ENCODE measurements at regions not wholly inside any gene's neighbourhood (a gene's known extent, or its start where the extent isn't known, plus 50 kb on each side); places are given as distances from the start of the nearest gene placed in this dataset.

DNA sequence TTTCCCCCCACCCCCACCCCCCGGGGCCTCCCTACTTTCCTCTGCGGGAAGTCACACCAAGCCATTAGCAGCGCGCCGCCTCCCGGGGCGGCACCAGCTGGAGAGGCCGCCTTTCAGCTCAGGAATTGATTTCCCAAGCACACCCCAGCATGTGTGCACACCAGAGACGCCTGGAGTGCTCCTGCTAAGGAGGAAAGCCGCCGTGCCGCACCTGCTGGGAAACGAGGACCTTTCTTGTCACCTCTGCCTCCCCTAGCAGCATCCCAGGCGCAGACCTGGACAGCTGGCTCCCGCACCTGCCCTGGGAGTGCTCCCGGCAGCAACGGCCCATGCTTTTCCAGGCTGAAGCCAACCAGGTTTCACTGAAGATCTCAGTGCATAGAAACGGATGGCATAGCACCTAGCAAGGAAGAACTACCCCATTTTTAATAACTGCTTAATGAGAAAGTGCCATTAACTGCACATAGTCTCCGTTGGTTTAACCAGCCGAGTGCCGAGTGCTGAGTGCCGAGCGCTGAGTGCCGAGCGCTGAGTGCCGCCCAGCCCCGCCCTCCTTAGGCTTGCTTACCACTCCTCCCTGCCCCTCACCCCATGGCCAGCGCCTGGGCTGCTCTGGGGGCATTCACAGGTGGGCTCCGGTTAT, 165.0 kb downstream of the USP12 start:
- DNase-seq (no peak), ATAC-seq (ENCODE audit: low read depth) (peak; percentile 52)
- intact Hi-C loops (cut with micrococcal nuclease) = no loop called here
- Mint-ChIP-seq H3K36me3 (ENCODE audit: low read depth) (no peaks in the 10 kb centered on the region), H3K9me3 (no peaks in the 10 kb centered on the region), H3K4me3 (peak overlapping the region; percentile 56), H3K27me3 (peaks cover 15% of the 10 kb centered on the region), H3K4me1 (peaks cover 18% of the 10 kb centered on the region), H3K27ac (no peak overlapping the region)
- no peak for TF ChIP-seq CTCF (IDR thresholded peaks at IDR 0.05)
- CTCF ChIA-PET = no interaction called here
- POLR2A ChIA-PET = interaction anchor here (0.5 kb wide), 1 partner anchor 9 kb away, joined by 3 read pairs; no protein-coding TSS in a partner anchor

- DNase-seq (no peak), ATAC-seq (ENCODE audit: low read depth) (no peak)
- ChIA-PET CTCF (no interaction called here), POLR2A (no interaction called here)
- Mint-ChIP-seq H3K27ac (no peak overlapping the region), H3K9me3 (no peaks in the 10 kb centered on the region), H3K27me3 (peaks cover 15% of the 10 kb centered on the region), H3K4me1 (peaks cover 24% of the 10 kb centered on the region), H3K36me3 (ENCODE audit: low read depth) (no peaks in the 10 kb centered on the region), H3K4me3 (no peak overlapping the region)
- no peak for TF ChIP-seq CTCF (IDR thresholded peaks at IDR 0.05)
- intact Hi-C loops (cut with micrococcal nuclease) = no loop called here
Measured at GRCh38 chr13:27005976-27006518, 165.6 kb downstream of the USP12 start.

GRCh38 chr13:27005556-27005955, 166.1 kb downstream of the USP12 start:
- H3K4me1 Mint-ChIP-seq = peaks cover 29% of the 10 kb centered on the region

GRCh38 chr13:27004866-27005265, 166.7 kb downstream of the USP12 start:
- Mint-ChIP-seq H3K27ac (no peak overlapping the region), H3K4me1 (peaks cover 29% of the 10 kb centered on the region), H3K4me3 (no peak overlapping the region), H3K27me3 (peaks cover 15% of the 10 kb centered on the region), H3K36me3 (ENCODE audit: low read depth) (no peaks in the 10 kb centered on the region), H3K9me3 (no peaks in the 10 kb centered on the region)
- no peak for TF ChIP-seq CTCF (IDR thresholded peaks at IDR 0.05)
- DNase-seq (no peak), ATAC-seq (ENCODE audit: low read depth) (no peak)
- intact Hi-C loops (cut with micrococcal nuclease) = no loop called here
- ChIA-PET CTCF (no interaction called here), POLR2A (no interaction called here)

More at GRCh38 chr13:27005556-27005955, 166.1 kb downstream of the USP12 start:
- POLR2A ChIA-PET = interaction anchor here (0.6 kb wide), 1 partner anchor 1132 kb away, joined by 3 read pairs; no protein-coding TSS in a partner anchor
- no peaks in the 10 kb centered on the region for H3K36me3 Mint-ChIP-seq (ENCODE audit: low read depth)
- H3K9me3 Mint-ChIP-seq = no peaks in the 10 kb centered on the region
- intact Hi-C loops (cut with micrococcal nuclease) = no loop called here
- CTCF ChIA-PET = no interaction called here
- H3K27me3 Mint-ChIP-seq = peaks cover 15% of the 10 kb centered on the region
- no peak overlapping the region for H3K27ac Mint-ChIP-seq
- H3K4me3 Mint-ChIP-seq = no peak overlapping the region
- no peak for DNase-seq
- TF ChIP-seq CTCF (IDR thresholded peaks at IDR 0.05) = no peak
- ATAC-seq (ENCODE audit: low read depth) = no peak

- Mint-ChIP-seq H3K4me3 (no peak overlapping the region), H3K27ac (no peak overlapping the region), H3K4me1 (peaks cover 30% of the 10 kb centered on the region), H3K27me3 (peaks cover 15% of the 10 kb centered on the region), H3K36me3 (ENCODE audit: low read depth) (no peaks in the 10 kb centered on the region), H3K9me3 (no peaks in the 10 kb centered on the region)
- POLR2A ChIA-PET = no interaction called here
- DNase-seq (no peak), ATAC-seq (ENCODE audit: low read depth) (no peak)
- intact Hi-C loops (cut with micrococcal nuclease) = no loop called here
- TF ChIP-seq CTCF (IDR thresholded peaks at IDR 0.05) = no peak
- CTCF ChIA-PET = no interaction called here
Measured at GRCh38 chr13:27004326-27004725, 167.3 kb downstream of the USP12 start.
